H1 (cell line): ENCODE measurements at regions not wholly inside any gene's neighbourhood (a gene's known extent, or its start where the extent isn't known, plus 50 kb on each side); places are given as distances from the start of the nearest gene placed in this dataset.

Source experiments
- CTCF ChIP-seq, 3 experiments: IDR thresholded peaks; 1 replicate in 2 of 3; 2 replicates in 1 of 3; pipeline versions ENCODE4 v1.5.1 to v1.6.1; 2011; ENCODE audit warnings: low read length in 3 of 3, mild to moderate bottlenecking in 3 of 3, inconsistent platforms in 2 of 3, low read depth in 1 of 3, moderate library complexity in 1 of 3; ENCODE audit not compliant: insufficient read depth in 1 of 3; ENCODE audit errors: control extremely low read depth in 1 of 3
- EGR1 ChIP-seq: IDR thresholded peaks from 2 replicates; pipeline ENCODE4 v1.6.1; 2011; ENCODE audit warnings: low read depth, low read length, borderline replicate concordance
- EP300 ChIP-seq, 2 experiments: IDR thresholded peaks; 1 replicate in 1 of 2; 2 replicates in 1 of 2; pipeline ENCODE4 v1.6.1; 2011 to 2012; ENCODE audit warnings: low read depth in 2 of 2, low read length in 2 of 2, mild to moderate bottlenecking in 2 of 2, borderline replicate concordance in 1 of 2, inconsistent platforms in 1 of 2, moderate library complexity in 1 of 2
- EZH2 ChIP-seq: fragments of 200-600 bp; sonication (generic); IDR thresholded peaks from 2 replicates; pipeline ENCODE4 v1.7.1; 2012; ENCODE audit warnings: low read depth, mild to moderate bottlenecking, moderate library complexity, low read length, inconsistent platforms; ENCODE audit not compliant: severe bottlenecking
- GABPA ChIP-seq: IDR thresholded peaks from 2 replicates; pipeline ENCODE4 v1.6.1; 2011; ENCODE audit warnings: mild to moderate bottlenecking, low read length, moderate library complexity, borderline replicate concordance; ENCODE audit not compliant: insufficient read depth
- POLR2A ChIP-seq, 2 experiments: IDR thresholded peaks; 1 replicate in 1 of 2; 2 replicates in 1 of 2; pipeline ENCODE4 v1.6.1; 2011; ENCODE audit warnings: low read depth in 2 of 2, low read length in 2 of 2, mild to moderate bottlenecking in 2 of 2; ENCODE audit errors: control extremely low read depth in 1 of 2
- POLR2AphosphoS5 ChIP-seq: IDR thresholded peaks from 2 replicates; pipeline ENCODE4 v1.6.1; 2011; ENCODE audit warnings: low read depth, low read length
- TAF7 ChIP-seq: optimal IDR thresholded peaks from 2 replicates; pipeline ENCODE3; 2011; ENCODE audit warnings: low read depth, mild to moderate bottlenecking, inconsistent platforms, low read length, moderate library complexity, borderline replicate concordance
- TCF12 ChIP-seq: IDR thresholded peaks from 2 replicates; pipeline ENCODE4 v1.6.1; 2011; ENCODE audit warnings: low read depth, mild to moderate bottlenecking, low read length

DNA sequence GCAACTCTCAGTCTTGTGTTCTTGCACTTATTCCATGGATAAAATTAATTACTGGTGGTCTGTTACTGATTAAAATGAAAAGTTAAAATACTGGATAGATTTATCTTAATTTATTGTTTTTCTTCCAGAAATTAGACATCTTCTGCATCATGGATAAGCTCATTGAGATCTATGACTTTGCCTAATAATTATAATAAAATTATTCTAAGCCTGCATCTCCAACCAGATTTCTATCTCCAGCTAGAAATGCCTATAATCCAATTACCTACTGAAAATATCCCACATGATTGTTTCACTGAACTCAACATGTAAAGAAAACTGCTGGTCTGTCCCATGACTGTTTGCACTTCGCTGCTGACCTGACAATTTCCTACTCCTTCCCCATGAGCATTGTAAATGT lies 88.3 kb upstream of the ACBD5 start:
- TF ChIP-seq POLR2AphosphoS5 = no peak
- TF ChIP-seq GABPA = no peak
- no peak for TF ChIP-seq EZH2
- no peak for TF ChIP-seq EP300 (IDR thresholded peaks at IDR 0.05; ENCODE audit: borderline replicate concordance in 1 of 2, low read depth in 2 of 2, low read length in 2 of 2)
- no peak for TF ChIP-seq CTCF (IDR thresholded peaks at IDR 0.05; ENCODE audit: control extremely low read depth in 1 of 3, insufficient read depth in 1 of 3, low read depth in 1 of 3, low read length in 3 of 3)
- TF ChIP-seq EGR1 = no peak
- TF ChIP-seq TAF7 = no peak
- no peak for TF ChIP-seq TCF12
- TF ChIP-seq POLR2A (IDR thresholded peaks at IDR 0.05; ENCODE audit: control extremely low read depth in 1 of 2, low read depth in 2 of 2, low read length in 2 of 2) = no peak
